GM12878 (cell line): ENCODE measurements at regions not wholly inside any gene's neighbourhood (a gene's known extent, or its start where the extent isn't known, plus 50 kb on each side); places are given as distances from the start of the nearest gene placed in this dataset.

Experiments used
- ATAC-seq: fragments of 200-7000 bp; cut with Tn5 transposase; 3 replicates; pipeline ENCODE4 v1.9.1; 2020; ENCODE audit warnings: mild to moderate bottlenecking, moderate library complexity
- BruUV-seq: library from RNA; stranded (reverse); fragments of 400-500 nt; replicated peaks from 2 replicates; lab custom pipeline; 2021; lab: Mats Ljungman, UMichigan
- CTCF ChIA-PET: fragments of 300-600 bp; sonication (Branson Sonifier 250); formaldehyde crosslinking; extraction: SDS; loops from one replicate; lab custom pipeline; 2021; ENCODE audit warnings: inconsistent platforms; lab: Yijun Ruan, JAX
- POLR2A ChIA-PET: fragments of 350-600 bp; formaldehyde crosslinking; extraction: SDS; loops from one replicate; lab custom pipeline; 2021; ENCODE audit warnings: inconsistent platforms; lab: Charles Lee
- RAD21 ChIA-PET: fragments of 300-600 bp; sonication (Branson Sonifier 250); formaldehyde crosslinking; loops from one replicate; lab custom pipeline; 2023; ENCODE audit warnings: antibody characterized with exemption; ENCODE audit not compliant: unreplicated experiment; lab: Charles Lee
- SMC1A ChIA-PET: fragments of 300-600 bp; sonication (Branson Sonifier 250); formaldehyde crosslinking; loops from one replicate; lab custom pipeline; 2023; ENCODE audit not compliant: unreplicated experiment, uncharacterized antibody; lab: Charles Lee
- DNase-seq: peaks from one replicate; pipeline ENCODE4 v3.0.0-alpha.2; 2011; ENCODE audit warnings: low read depth, low spot score
- FAIRE-seq: peaks from 3 replicates; lab custom pipeline; 2011; peaks lifted over from hg19 to GRCh38; lab: Jason Lieb, UNC
- H2AFZ ChIP-seq: 2 replicates; pipeline ENCODE4 v1.6.0; 2011; ENCODE audit warnings: low read depth, low read length, control low read depth; ENCODE audit not compliant: control insufficient read depth
- H3K27ac ChIP-seq: 2 replicates; pipeline ENCODE4 v1.5.1; 2011; ENCODE audit warnings: control low read depth; ENCODE audit not compliant: control insufficient read depth, insufficient read depth
- H3K27me3 ChIP-seq, 2 experiments: replicated peaks in 1 of 2; 2 replicates each; pipeline versions ENCODE4 v1.6.0 to v1.6.1; 2011; ENCODE audit warnings: low read length in 1 of 2; ENCODE audit not compliant: control insufficient read depth in 2 of 2, insufficient read depth in 2 of 2
- H3K36me3 ChIP-seq, 2 experiments: 2 replicates each; pipeline ENCODE4 v1.5.1; 2011; ENCODE audit warnings: low read length in 1 of 2; ENCODE audit not compliant: control insufficient read depth in 2 of 2, insufficient read depth in 2 of 2
- H3K4me1 ChIP-seq: 2 replicates; pipeline ENCODE4 v1.6.1; 2011; ENCODE audit warnings: mild to moderate bottlenecking, low read length, moderate library complexity, mixed read lengths; ENCODE audit not compliant: control insufficient read depth, insufficient read depth
- H3K4me2 ChIP-seq: 2 replicates; pipeline ENCODE4 v1.6.0; 2011; ENCODE audit warnings: control low read depth; ENCODE audit not compliant: control insufficient read depth, insufficient read depth
- H3K4me3 ChIP-seq: fragments of 200-600 bp; sonication (generic); 2 replicates; pipeline ENCODE4 v1.5.1; 2016
- H3K79me2 ChIP-seq: 2 replicates; pipeline ENCODE4 v1.6.0; 2011; ENCODE audit warnings: low read length; ENCODE audit not compliant: control insufficient read depth, insufficient read depth
- H3K9ac ChIP-seq: 2 replicates; pipeline ENCODE4 v1.8.0; 2011; ENCODE audit warnings: low read length, control low read depth, mixed read lengths; ENCODE audit not compliant: control insufficient read depth, insufficient read depth
- H3K9me3 ChIP-seq: replicated peaks from 3 replicates; pipeline ENCODE4 v1.5.1; 2011; ENCODE audit warnings: mild to moderate bottlenecking, low read length; ENCODE audit not compliant: control insufficient read depth, insufficient read depth
- H4K20me1 ChIP-seq: 2 replicates; pipeline ENCODE4 v1.6.0; 2011; ENCODE audit not compliant: control insufficient read depth, insufficient read depth
- BACH1 ChIP-seq: fragments of 450-650 bp; IDR thresholded peaks from 2 replicates; pipeline ENCODE4 v1.6.1; 2017; ENCODE audit warnings: mild to moderate bottlenecking, borderline replicate concordance
- BCL11A ChIP-seq: IDR thresholded peaks from 2 replicates; pipeline ENCODE4 v1.6.1; 2011; ENCODE audit warnings: low read depth, low read length
- BRCA1 ChIP-seq: IDR thresholded peaks from 2 replicates; pipeline ENCODE4 v1.6.1; 2011; ENCODE audit warnings: low read depth, low read length, improper control_type of control experiment
- CEBPB ChIP-seq, 2 experiments: fragments of 150-350 bp in 1 of 2; IDR thresholded peaks; 2 replicates each; pipeline ENCODE4 v1.6.1; 2012 to 2014; ENCODE audit warnings: low read depth in 2 of 2, low read length in 2 of 2, borderline replicate concordance in 1 of 2, inconsistent platforms in 1 of 2
- CHD2 ChIP-seq: IDR thresholded peaks from 2 replicates; pipeline ENCODE4 v1.6.1; 2011; ENCODE audit warnings: low read depth, low read length, improper control_type of control experiment, borderline replicate concordance
- LARP7 ChIP-seq: fragments of 450-650 bp; IDR thresholded peaks from 2 replicates; pipeline ENCODE4 v1.6.1; 2017; ENCODE audit warnings: mild to moderate bottlenecking
- MYC ChIP-seq: IDR thresholded peaks from 2 replicates; pipeline ENCODE4 v1.6.1; 2011; ENCODE audit warnings: mild to moderate bottlenecking, low read length, moderate library complexity, inconsistent platforms; ENCODE audit not compliant: insufficient read depth, insufficient replicate concordance, insufficient read length, severe bottlenecking
- NFYA ChIP-seq: IDR thresholded peaks from 2 replicates; pipeline ENCODE4 v1.6.1; 2011; ENCODE audit warnings: low read depth, mild to moderate bottlenecking, low read length, improper control_type of control experiment, borderline replicate concordance
- POLR2AphosphoS2 ChIP-seq: IDR thresholded peaks from 2 replicates; pipeline ENCODE4 v1.6.1; 2011; ENCODE audit warnings: low read depth, mild to moderate bottlenecking, low read length, improper control_type of control experiment, moderate library complexity
- POLR2AphosphoS5 ChIP-seq: IDR thresholded peaks from 2 replicates; pipeline ENCODE4 v1.6.1; 2011; ENCODE audit warnings: mild to moderate bottlenecking, low read length, inconsistent platforms
- RAD21 ChIP-seq: IDR thresholded peaks from 2 replicates; pipeline ENCODE4 v1.6.1; 2011; ENCODE audit warnings: mild to moderate bottlenecking, low read depth, low read length, moderate library complexity; ENCODE audit not compliant: insufficient read depth
- SIN3A ChIP-seq: IDR thresholded peaks from 2 replicates; pipeline ENCODE4 v1.6.1; 2012; ENCODE audit warnings: low read depth, low read length, improper control_type of control experiment
- TAF1 ChIP-seq: IDR thresholded peaks from 2 replicates; pipeline ENCODE4 v1.6.1; 2011; ENCODE audit warnings: mild to moderate bottlenecking, low read depth, low read length, borderline replicate concordance
- YY1 ChIP-seq: IDR thresholded peaks from 2 replicates; pipeline ENCODE4 v1.6.1; 2011; ENCODE audit warnings: low read depth, mild to moderate bottlenecking, low read length
- ZNF217 ChIP-seq: fragments of 450-650 bp; IDR thresholded peaks from 2 replicates; pipeline ENCODE4 v1.6.1; 2017; ENCODE audit warnings: antibody characterized with exemption, mild to moderate bottlenecking
- ZNF24 ChIP-seq: fragments of 450-650 bp; IDR thresholded peaks from 2 replicates; pipeline ENCODE4 v1.6.1; 2017; ENCODE audit warnings: antibody characterized with exemption, mild to moderate bottlenecking
- WGBS: methylation state at CpG from one replicate; pipeline ENCODE4 v1.1.6; 2016; ENCODE audit warnings: low lambda C conversion rate; ENCODE audit not compliant: insufficient replicate concordance, insufficient coverage; ENCODE audit errors: missing lambda C conversion rate; 5-methylcytosine and 5-hydroxymethylcytosine counted together
- in situ Hi-C: fragments of 300-500 bp; cut with MboI; formaldehyde crosslinking; loops from 9 replicates; pipeline ENCODE4 v1.14.3; 2018; ENCODE audit warnings: mixed read lengths
- intact Hi-C: fragments of 100-400 bp; cut with micrococcal nuclease; formaldehyde crosslinking; loops from one replicate; pipeline ENCODE4 v1.14.2; 2022; ENCODE audit not compliant: unreplicated experiment
- TF ChIP-seq, protein P1 (sequence below): IDR thresholded peaks from 2 replicates; pipeline ENCODE4 v1.6.1; 2011; ENCODE audit warnings: borderline replicate concordance, low read depth, mild to moderate bottlenecking, moderate library complexity, low read length; ENCODE audit not compliant: insufficient read depth, poor library complexity, severe bottlenecking
- TF ChIP-seq, protein P2 (sequence below): IDR thresholded peaks from 2 replicates; pipeline ENCODE4 v1.6.1; 2012; ENCODE audit warnings: low read depth, low read length, improper control_type of control experiment
- TF ChIP-seq, protein P3 (sequence below): fragments of 450-650 bp; conservative IDR thresholded peaks from 2 replicates; pipeline ENCODE4 v1.6.1; 2017; ENCODE audit warnings: mild to moderate bottlenecking, moderate library complexity

DNA sequence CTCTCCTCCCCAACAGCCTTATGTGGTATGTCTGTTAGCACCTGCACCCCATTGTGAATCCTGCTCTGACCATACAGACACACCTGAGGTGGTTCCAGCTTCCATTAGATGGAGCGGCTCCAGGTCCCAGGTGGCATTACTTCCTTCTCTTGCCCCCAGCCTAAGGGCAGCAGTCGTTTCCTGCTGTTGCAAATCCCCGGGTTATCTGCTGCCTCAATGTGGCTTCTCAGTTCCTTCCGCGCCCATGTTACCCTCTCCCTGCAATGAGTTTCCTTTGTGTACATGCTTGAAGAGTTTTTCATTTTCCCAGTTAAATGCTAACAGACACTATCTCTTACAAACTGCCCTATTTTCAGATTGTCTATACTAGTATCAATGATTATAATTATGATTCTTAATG lies 62.8 kb upstream of the PRKCQ start:
- no peaks in the 10 kb centered on the region for H4K20me1 ChIP-seq
- H3K4me2 ChIP-seq = no peak overlapping the region
- TF ChIP-seq BACH1 = no peak
- TF ChIP-seq, protein P1, sequence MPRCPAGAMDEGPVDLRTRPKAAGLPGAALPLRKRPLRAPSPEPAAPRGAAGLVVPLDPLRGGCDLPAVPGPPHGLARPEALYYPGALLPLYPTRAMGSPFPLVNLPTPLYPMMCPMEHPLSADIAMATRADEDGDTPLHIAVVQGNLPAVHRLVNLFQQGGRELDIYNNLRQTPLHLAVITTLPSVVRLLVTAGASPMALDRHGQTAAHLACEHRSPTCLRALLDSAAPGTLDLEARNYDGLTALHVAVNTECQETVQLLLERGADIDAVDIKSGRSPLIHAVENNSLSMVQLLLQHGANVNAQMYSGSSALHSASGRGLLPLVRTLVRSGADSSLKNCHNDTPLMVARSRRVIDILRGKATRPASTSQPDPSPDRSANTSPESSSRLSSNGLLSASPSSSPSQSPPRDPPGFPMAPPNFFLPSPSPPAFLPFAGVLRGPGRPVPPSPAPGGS = no peak
- TF ChIP-seq SIN3A = no peak
- TF ChIP-seq CEBPB (IDR thresholded peaks at IDR 0.05; ENCODE audit: borderline replicate concordance in 1 of 2, low read depth in 2 of 2, low read length in 2 of 2) = no peak
- no peak for TF ChIP-seq BCL11A
- no peak for TF ChIP-seq CHD2
- TF ChIP-seq RAD21 = no peak
- no peak for TF ChIP-seq NFYA
- no peak for TF ChIP-seq LARP7
- TF ChIP-seq POLR2AphosphoS5 = no peak
- TF ChIP-seq MYC = no peak
- TF ChIP-seq BRCA1 = no peak
- TF ChIP-seq, protein P2, sequence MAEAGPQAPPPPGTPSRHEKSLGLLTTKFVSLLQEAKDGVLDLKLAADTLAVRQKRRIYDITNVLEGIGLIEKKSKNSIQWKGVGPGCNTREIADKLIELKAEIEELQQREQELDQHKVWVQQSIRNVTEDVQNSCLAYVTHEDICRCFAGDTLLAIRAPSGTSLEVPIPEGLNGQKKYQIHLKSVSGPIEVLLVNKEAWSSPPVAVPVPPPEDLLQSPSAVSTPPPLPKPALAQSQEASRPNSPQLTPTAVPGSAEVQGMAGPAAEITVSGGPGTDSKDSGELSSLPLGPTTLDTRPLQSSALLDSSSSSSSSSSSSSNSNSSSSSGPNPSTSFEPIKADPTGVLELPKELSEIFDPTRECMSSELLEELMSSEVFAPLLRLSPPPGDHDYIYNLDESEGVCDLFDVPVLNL = no peak
- TF ChIP-seq ZNF217 = no peak
- TF ChIP-seq TAF1 = no peak
- TF ChIP-seq ZNF24 = no peak
- TF ChIP-seq, protein P3, sequence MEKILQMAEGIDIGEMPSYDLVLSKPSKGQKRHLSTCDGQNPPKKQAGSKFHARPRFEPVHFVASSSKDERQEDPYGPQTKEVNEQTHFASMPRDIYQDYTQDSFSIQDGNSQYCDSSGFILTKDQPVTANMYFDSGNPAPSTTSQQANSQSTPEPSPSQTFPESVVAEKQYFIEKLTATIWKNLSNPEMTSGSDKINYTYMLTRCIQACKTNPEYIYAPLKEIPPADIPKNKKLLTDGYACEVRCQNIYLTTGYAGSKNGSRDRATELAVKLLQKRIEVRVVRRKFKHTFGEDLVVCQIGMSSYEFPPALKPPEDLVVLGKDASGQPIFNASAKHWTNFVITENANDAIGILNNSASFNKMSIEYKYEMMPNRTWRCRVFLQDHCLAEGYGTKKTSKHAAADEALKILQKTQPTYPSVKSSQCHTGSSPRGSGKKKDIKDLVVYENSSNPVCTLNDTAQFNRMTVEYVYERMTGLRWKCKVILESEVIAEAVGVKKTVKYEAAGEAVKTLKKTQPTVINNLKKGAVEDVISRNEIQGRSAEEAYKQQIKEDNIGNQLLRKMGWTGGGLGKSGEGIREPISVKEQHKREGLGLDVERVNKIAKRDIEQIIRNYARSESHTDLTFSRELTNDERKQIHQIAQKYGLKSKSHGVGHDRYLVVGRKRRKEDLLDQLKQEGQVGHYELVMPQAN = no peak
- no peak for TF ChIP-seq YY1
- TF ChIP-seq POLR2AphosphoS2 = no peak
- no peak for DNase-seq
- no peaks in the 10 kb centered on the region for H3K4me1 ChIP-seq
- H3K27ac ChIP-seq = no peak overlapping the region
- CTCF ChIA-PET = interaction anchor here (0.6 to 1.1 kb wide), 2 partner anchors 28 to 236 kb away, joined by 3 to 4 read pairs; no protein-coding TSS in a partner anchor
- H3K9me3 ChIP-seq = no peaks in the 10 kb centered on the region
- in situ Hi-C loops = no loop called here
- ATAC-seq = no peak
- H2AFZ ChIP-seq = no peak overlapping the region
- SMC1A ChIA-PET = interaction anchor here (0.9 to 1.7 kb wide), 5 partner anchors 10 to 197 kb away, joined by 3 to 4 read pairs (median 3); no protein-coding TSS in a partner anchor
- H3K4me3 ChIP-seq = no peak overlapping the region
- RAD21 ChIA-PET = interaction anchor here (1.0 kb wide), 1 partner anchor 28 kb away, joined by 3 read pairs; no protein-coding TSS in a partner anchor
- no peaks in the 10 kb centered on the region for H3K79me2 ChIP-seq
- H3K9ac ChIP-seq = no peak overlapping the region
- intact Hi-C loops = no loop called here
- WGBS = 3% methylated on average over 5 of the region's 5 CpGs
- no peak for FAIRE-seq
- peaks cover 0 to 3% of the 10 kb centered on the region in 2 experiments; a peak in 2 of 4 replicates for H3K27me3 ChIP-seq
- POLR2A ChIA-PET = no interaction called here
- no TSS peak for BruUV-seq
- no peaks in the 10 kb centered on the region for H3K36me3 ChIP-seq
